Cardiac fibroblast (primary cell): ENCODE measurements at regions not wholly inside any gene's neighbourhood (a gene's known extent, or its start where the extent isn't known, plus 50 kb on each side); places are given as distances from the start of the nearest gene placed in this dataset.

Experiments used
- DNase-seq, 2 donors: peaks; one replicate each; pipeline versions ENCODE4 v3.0.0 to v3.0.0-alpha.2; 2010; ENCODE audit warnings: low read depth in 2 of 2
- H3K4me3 ChIP-seq, 2 donors: replicated peaks in 1 of 2; 1 replicate in 1 of 2; 2 replicates in 1 of 2; pipeline ENCODE4 v1.5.1; 2011; ENCODE audit warnings: low read depth in 2 of 2, low read length in 2 of 2, mild to moderate bottlenecking in 2 of 2, moderate library complexity in 1 of 2
- TF ChIP-seq, protein P1 (sequence below): IDR thresholded peaks from one replicate; pipeline ENCODE4 v1.5.1; 2011; ENCODE audit warnings: low read depth, mild to moderate bottlenecking, low read length, inconsistent platforms

- no peak overlapping the region for H3K4me3 ChIP-seq
- DNase-seq = peak in 1 of 2 donors; percentile 52
- TF ChIP-seq, protein P1, sequence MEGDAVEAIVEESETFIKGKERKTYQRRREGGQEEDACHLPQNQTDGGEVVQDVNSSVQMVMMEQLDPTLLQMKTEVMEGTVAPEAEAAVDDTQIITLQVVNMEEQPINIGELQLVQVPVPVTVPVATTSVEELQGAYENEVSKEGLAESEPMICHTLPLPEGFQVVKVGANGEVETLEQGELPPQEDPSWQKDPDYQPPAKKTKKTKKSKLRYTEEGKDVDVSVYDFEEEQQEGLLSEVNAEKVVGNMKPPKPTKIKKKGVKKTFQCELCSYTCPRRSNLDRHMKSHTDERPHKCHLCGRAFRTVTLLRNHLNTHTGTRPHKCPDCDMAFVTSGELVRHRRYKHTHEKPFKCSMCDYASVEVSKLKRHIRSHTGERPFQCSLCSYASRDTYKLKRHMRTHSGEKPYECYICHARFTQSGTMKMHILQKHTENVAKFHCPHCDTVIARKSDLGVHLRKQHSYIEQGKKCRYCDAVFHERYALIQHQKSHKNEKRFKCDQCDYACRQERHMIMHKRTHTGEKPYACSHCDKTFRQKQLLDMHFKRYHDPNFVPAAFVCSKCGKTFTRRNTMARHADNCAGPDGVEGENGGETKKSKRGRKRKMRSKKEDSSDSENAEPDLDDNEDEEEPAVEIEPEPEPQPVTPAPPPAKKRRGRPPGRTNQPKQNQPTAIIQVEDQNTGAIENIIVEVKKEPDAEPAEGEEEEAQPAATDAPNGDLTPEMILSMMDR = no peak
Observed at GRCh38 chrX:10039821-10040793, 72.9 kb downstream of the CLDN34 start.

GRCh38 chrX:10040961-10041360 is 73.8 kb downstream of the CLDN34 start:
- DNase-seq = no peak
- TF ChIP-seq, protein P1 = no peak
- H3K4me3 ChIP-seq = no peak overlapping the region

DNA sequence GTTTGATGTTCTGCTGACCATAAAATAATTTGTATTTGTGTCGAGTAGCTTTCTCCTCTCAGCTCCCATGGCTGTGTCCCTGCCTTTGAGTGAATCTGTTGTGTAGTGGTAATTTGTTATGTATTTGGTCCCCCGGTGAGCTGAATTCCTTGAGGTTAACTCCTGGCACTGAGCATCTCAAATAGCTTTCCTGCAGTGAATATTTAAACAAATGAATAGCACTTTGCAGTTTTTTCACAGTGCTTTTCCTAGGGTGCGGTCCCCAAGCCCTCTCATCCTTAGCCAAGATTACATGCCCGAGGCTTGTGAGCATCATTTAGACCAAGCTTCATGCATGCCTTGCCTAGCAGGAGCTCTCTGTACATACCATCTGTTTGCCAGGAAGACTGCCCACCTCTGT is 74.2 kb downstream of the CLDN34 start:
- TF ChIP-seq, protein P1 = no peak
- H3K4me3 ChIP-seq = no peak overlapping the region
- no peak for DNase-seq

- H3K4me3 ChIP-seq = no peak overlapping the region
- DNase-seq = no peak
- TF ChIP-seq, protein P1 = no peak
Observed at GRCh38 chrX:10042055-10042454, 74.9 kb downstream of the CLDN34 start.

DNA sequence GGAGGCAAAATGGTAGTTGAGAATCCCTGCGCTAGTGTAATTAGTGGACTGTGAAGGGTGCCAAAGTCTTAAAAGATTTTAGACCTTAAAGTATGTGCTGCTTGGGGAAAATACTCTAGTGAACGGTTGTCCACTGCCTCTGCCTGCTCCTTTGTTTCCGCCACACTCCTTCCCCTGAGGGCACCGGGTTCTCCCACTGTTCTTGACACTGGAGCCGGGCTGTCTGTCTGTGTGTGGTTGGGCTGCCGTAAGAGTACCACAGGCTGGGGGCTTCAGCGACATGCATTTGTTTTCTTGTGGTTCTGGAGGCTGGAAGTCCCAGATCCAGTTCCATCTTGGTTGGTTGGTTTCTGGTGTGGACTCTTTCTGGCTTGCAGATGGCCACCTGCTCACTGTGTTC is 76.2 kb downstream of the CLDN34 start:
- TF ChIP-seq, protein P1 = no peak
- no peak for DNase-seq

GRCh38 chrX:10044021-10044420 is 76.9 kb downstream of the CLDN34 start:
- DNase-seq = no peak
- TF ChIP-seq, protein P1 = no peak
- H3K4me3 ChIP-seq = no peak overlapping the region

More for the DNA sequence above, 76.2 kb downstream of the CLDN34 start:
- H3K4me3 ChIP-seq = no peak overlapping the region
